ENCODE measurements at regions not wholly inside any gene's neighbourhood (a gene's known extent, or its start where the extent isn't known, plus 50 kb on each side); places are given as distances from the start of the nearest gene placed in this dataset.

- no peak for TF ChIP-seq CTCF (IDR thresholded peaks at IDR 0.05 in 4 of 5, conservative IDR thresholded peaks at IDR 0.05 in 1 of 5)
- TF ChIP-seq POLR2A (IDR thresholded peaks at IDR 0.05), result no peak
Measured at GRCh38 chr5:3119435-3119834, 368.0 kb upstream of the IRX2 start.
